ENCODE measurements at regions not wholly inside any gene's neighbourhood (a gene's known extent, or its start where the extent isn't known, plus 50 kb on each side); places are given as distances from the start of the nearest gene placed in this dataset.

GRCh38 chr18:75344615-75345014 is 82.9 kb downstream of the SMIM21 start:
- TF ChIP-seq, protein P1, sequence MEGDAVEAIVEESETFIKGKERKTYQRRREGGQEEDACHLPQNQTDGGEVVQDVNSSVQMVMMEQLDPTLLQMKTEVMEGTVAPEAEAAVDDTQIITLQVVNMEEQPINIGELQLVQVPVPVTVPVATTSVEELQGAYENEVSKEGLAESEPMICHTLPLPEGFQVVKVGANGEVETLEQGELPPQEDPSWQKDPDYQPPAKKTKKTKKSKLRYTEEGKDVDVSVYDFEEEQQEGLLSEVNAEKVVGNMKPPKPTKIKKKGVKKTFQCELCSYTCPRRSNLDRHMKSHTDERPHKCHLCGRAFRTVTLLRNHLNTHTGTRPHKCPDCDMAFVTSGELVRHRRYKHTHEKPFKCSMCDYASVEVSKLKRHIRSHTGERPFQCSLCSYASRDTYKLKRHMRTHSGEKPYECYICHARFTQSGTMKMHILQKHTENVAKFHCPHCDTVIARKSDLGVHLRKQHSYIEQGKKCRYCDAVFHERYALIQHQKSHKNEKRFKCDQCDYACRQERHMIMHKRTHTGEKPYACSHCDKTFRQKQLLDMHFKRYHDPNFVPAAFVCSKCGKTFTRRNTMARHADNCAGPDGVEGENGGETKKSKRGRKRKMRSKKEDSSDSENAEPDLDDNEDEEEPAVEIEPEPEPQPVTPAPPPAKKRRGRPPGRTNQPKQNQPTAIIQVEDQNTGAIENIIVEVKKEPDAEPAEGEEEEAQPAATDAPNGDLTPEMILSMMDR (IDR thresholded peaks at IDR 0.05; ENCODE audit: low read depth, low read length) = no peak
- H3K4me3 ChIP-seq (replicated peaks in 1 of 2; ENCODE audit: low read depth in 2 of 2, low read length in 2 of 2) = no peak overlapping the region
- no peak for DNase-seq (ENCODE audit: low read depth in 2 of 2)

GRCh38 chr18:75344161-75344560 is 83.3 kb downstream of the SMIM21 start:
- TF ChIP-seq, protein P1 (IDR thresholded peaks at IDR 0.05; ENCODE audit: low read depth, low read length) = no peak
- DNase-seq (ENCODE audit: low read depth in 2 of 2) = no peak
- no peak overlapping the region for H3K4me3 ChIP-seq (replicated peaks in 1 of 2; ENCODE audit: low read depth in 2 of 2, low read length in 2 of 2)

GRCh38 chr18:75343389-75343788 is 84.1 kb downstream of the SMIM21 start:
- H3K4me3 ChIP-seq (replicated peaks in 1 of 2; ENCODE audit: low read depth in 2 of 2, low read length in 2 of 2) = no peak overlapping the region
- DNase-seq (ENCODE audit: low read depth in 2 of 2) = no peak
- TF ChIP-seq, protein P1 (IDR thresholded peaks at IDR 0.05; ENCODE audit: low read depth, low read length) = no peak

GRCh38 chr18:75341897-75342296 is 85.6 kb downstream of the SMIM21 start:
- no peak overlapping the region for H3K4me3 ChIP-seq (replicated peaks in 1 of 2; ENCODE audit: low read depth in 2 of 2, low read length in 2 of 2)
- no peak for DNase-seq (ENCODE audit: low read depth in 2 of 2)
- TF ChIP-seq, protein P1 (IDR thresholded peaks at IDR 0.05; ENCODE audit: low read depth, low read length) = no peak

DNA sequence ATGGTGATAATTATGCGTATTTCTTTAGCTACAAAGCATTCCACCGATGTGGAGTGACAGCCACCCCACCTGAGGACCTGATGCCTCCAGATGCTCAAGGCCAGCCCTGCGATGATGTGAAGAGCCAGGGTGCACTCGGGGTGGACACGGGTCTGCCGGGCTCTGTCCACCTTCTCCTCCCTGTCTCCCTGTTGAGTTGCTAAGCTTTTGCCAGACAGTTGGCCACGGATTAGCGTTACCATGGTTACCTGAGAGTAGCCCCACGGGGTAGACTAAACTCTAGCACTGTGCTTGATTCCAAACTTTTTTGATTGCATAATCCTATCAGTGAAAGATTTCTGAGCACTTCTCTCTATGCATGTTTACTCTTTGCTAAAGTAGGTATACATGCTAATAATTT is 86.2 kb downstream of the SMIM21 start:
- H3K4me3 ChIP-seq (replicated peaks in 1 of 2; ENCODE audit: low read depth in 2 of 2, low read length in 2 of 2) = no peak overlapping the region
- TF ChIP-seq, protein P1 (IDR thresholded peaks at IDR 0.05; ENCODE audit: low read depth, low read length) = no peak
- peak in 1 of 2 donors; percentile 19 for DNase-seq (ENCODE audit: low read depth in 2 of 2)

DNA sequence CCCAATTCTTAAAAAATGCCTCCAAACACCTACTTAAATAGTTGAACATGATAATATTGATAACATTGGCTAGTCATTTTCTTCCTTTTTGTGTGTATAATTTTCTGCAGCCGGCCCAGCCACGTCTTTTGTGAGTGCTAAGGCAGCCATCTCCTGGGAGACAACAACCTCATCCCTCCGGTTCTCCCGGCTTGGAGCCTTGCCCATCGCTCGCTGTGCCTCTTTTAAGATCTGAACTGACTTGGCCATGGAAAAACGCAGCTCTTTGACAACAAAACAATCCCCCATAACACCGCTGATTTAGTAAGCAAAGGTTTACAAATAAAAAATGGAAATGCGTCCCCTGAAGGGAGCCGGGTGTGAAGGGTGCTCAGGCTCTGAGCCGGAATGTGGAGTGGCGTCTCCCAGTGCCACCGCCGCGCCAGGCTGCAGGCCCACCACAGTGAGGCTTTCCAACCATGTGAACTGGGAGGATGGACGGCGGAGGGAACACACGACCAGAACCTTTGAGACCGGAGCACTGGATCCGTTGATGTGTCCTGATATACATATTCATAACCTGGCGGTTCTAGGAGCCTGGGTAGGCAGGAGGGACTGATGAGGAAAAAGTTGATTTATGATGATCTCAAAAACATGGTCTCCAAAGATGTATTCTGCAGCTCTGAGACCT is 87.4 kb downstream of the SMIM21 start:
- TF ChIP-seq, protein P1 (IDR thresholded peaks at IDR 0.05; ENCODE audit: low read depth, low read length) = no peak
- no peak for DNase-seq (ENCODE audit: low read depth in 2 of 2)
- no peak overlapping the region for H3K4me3 ChIP-seq (replicated peaks in 1 of 2; ENCODE audit: low read depth in 2 of 2, low read length in 2 of 2)
